ENCODE measurements at regions not wholly inside any gene's neighbourhood (a gene's known extent, or its start where the extent isn't known, plus 50 kb on each side); places are given as distances from the start of the nearest gene placed in this dataset.

DNA sequence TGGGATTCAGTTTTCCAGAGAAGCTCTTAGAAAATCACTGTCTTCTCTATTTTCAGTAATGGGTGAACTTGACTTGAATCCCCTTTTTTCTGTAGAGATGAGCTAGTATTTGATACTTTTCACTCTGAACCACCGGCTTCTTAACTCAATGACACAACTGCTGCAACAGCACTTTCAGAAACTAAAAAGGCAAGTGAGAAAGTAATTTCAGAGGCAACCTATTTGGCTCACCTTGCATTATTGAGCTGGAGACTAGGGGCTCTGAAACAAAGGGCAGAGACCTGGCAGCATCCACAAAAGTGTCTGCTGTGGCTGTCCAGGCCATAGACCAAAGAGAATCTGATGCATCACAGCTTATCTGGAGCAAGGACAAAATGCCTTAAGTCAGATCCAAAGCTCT lies 289.8 kb upstream of the IRAK1BP1 start:
- DNase-seq (no peak), ATAC-seq (no peak)
- Histone ChIP-seq H3K4me3 (no peak overlapping the region), H3K9me3 (peaks cover 0 to 8% (median 0%) of the 10 kb centered on the region in 12 donors), H3K27ac (no peak overlapping the region), H3K27me3 (no peaks in the 10 kb centered on the region), H3K4me1 (no peaks in the 10 kb centered on the region), H3K36me3 (no peaks in the 10 kb centered on the region)
- TF ChIP-seq, protein P1, sequence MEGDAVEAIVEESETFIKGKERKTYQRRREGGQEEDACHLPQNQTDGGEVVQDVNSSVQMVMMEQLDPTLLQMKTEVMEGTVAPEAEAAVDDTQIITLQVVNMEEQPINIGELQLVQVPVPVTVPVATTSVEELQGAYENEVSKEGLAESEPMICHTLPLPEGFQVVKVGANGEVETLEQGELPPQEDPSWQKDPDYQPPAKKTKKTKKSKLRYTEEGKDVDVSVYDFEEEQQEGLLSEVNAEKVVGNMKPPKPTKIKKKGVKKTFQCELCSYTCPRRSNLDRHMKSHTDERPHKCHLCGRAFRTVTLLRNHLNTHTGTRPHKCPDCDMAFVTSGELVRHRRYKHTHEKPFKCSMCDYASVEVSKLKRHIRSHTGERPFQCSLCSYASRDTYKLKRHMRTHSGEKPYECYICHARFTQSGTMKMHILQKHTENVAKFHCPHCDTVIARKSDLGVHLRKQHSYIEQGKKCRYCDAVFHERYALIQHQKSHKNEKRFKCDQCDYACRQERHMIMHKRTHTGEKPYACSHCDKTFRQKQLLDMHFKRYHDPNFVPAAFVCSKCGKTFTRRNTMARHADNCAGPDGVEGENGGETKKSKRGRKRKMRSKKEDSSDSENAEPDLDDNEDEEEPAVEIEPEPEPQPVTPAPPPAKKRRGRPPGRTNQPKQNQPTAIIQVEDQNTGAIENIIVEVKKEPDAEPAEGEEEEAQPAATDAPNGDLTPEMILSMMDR (IDR thresholded peaks at IDR 0.05), result no peak
- no peak for TF ChIP-seq POLR2A (IDR thresholded peaks at IDR 0.05)
- intact Hi-C loops (cut with DNase I), result no loop called here
- 73 to 90% (median 80%) methylated on average over 1 of the region's 1 CpG for WGBS, 4 donors

DNA sequence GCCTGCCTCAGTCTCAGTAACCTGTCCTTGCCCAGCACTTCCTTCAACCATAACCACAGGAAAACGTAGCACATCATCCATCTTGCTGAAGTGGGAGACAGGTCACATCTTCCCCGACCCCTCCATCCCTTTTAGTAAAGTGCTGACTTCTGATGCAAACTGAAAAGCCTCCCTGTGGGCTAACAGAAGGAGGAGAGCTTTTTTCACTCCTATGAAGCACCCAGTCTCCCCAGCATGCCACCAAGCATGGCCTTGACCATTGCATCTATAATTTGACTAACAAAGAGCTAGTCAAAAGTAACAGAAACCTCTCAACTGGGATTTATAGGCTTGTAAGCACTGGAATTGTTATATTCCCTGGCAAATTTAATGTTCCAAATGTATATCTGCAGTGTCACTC lies 288.9 kb upstream of the IRAK1BP1 start:
- no peaks in the 10 kb centered on the region for H3K36me3 ChIP-seq
- H3K9me3 ChIP-seq, result peaks cover 0 to 2% (median 0%) of the 10 kb centered on the region in 12 donors
- no peak overlapping the region for H3K4me3 ChIP-seq
- intact Hi-C loops (cut with DNase I), result no loop called here
- H3K27me3 ChIP-seq, result no peaks in the 10 kb centered on the region
- DNase-seq, result no peak
- ATAC-seq, result no peak
- TF ChIP-seq POLR2A (IDR thresholded peaks at IDR 0.05), result no peak
- TF ChIP-seq, protein P1 (IDR thresholded peaks at IDR 0.05), result no peak
- H3K27ac ChIP-seq, result no peak overlapping the region
- WGBS, 4 donors, result 32 to 44% (median 42%) methylated on average over 2 of the region's 2 CpGs
- no peaks in the 10 kb centered on the region for H3K4me1 ChIP-seq

DNA sequence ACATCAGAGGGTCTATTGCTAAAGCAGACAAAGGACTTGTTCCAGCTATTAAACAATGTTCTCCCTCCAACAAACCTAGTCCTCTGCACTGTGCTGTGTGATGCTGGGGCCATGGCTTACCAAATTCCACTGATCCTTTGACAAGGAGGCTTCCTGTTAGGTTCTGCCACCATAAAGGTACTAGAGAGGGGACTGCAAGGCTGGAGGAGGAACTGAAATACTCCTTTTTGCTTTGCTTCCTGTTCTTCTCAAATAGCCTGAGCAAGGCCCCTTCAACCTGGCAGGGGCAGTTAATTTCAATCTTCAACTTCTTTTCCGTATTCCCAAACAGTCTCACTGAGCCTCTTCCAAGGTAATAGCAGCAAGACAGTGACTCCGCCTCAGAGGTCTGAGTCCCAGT lies 286.4 kb upstream of the IRAK1BP1 start:
- Histone ChIP-seq H3K27me3 (no peaks in the 10 kb centered on the region), H3K4me3 (no peak overlapping the region), H3K9me3 (no peaks in the 10 kb centered on the region), H3K27ac (no peak overlapping the region), H3K36me3 (no peaks in the 10 kb centered on the region), H3K4me1 (no peaks in the 10 kb centered on the region)
- ATAC-seq, result no peak
- TF ChIP-seq, protein P1 (IDR thresholded peaks at IDR 0.05), result no peak
- no peak for TF ChIP-seq POLR2A (IDR thresholded peaks at IDR 0.05)
- DNase-seq, result no peak
- intact Hi-C loops (cut with DNase I), result no loop called here
- WGBS, 4 donors, result 46 to 72% (median 57%) methylated on average over 2 of the region's 2 CpGs

DNA sequence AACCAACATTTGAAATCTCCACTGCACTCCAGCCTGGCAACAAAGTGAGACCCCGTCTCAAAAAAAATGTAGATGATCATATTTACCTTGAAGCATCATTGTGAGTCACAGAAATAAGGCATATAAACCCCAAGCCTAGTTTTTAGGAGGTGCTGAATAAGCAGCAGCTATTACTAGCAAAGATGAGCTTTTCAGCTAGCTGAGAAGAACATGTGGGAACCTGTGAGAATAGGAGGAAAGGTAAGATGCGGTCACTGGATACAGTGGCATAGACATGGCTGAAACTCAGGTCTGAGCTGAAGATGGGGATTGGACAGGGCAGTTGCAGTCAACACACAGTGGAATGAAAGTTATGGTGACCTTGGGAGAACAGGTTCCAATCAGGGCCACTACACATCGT lies 284.3 kb upstream of the IRAK1BP1 start:
- no peak overlapping the region for H3K4me3 ChIP-seq
- H3K4me1 ChIP-seq, result no peaks in the 10 kb centered on the region
- H3K27ac ChIP-seq, result no peak overlapping the region
- no peak for TF ChIP-seq POLR2A (IDR thresholded peaks at IDR 0.05)
- TF ChIP-seq, protein P1 (IDR thresholded peaks at IDR 0.05), result no peak
- no peaks in the 10 kb centered on the region for H3K9me3 ChIP-seq
- H3K27me3 ChIP-seq, result no peaks in the 10 kb centered on the region
- DNase-seq, result no peak
- intact Hi-C loops (cut with DNase I), result no loop called here
- 83 to 85% (median 84%) methylated on average over 3 of the region's 3 CpGs for WGBS, 4 donors
- H3K36me3 ChIP-seq, result no peaks in the 10 kb centered on the region
- ATAC-seq, result no peak
